VCaP (cell line): ENCODE measurements at regions not wholly inside any gene's neighbourhood (a gene's known extent, or its start where the extent isn't known, plus 50 kb on each side); places are given as distances from the start of the nearest gene placed in this dataset.
"Not testable (repeated sequence)": the region's sequence is repeated elsewhere in the genome, so short reads cannot be mapped to it uniquely, and the experiment has no call there.

ENCODE experiments used
- H3K27ac ChIP-seq: fragments of 450-650 bp; 2 replicates; pipeline ENCODE4 v1.5.1; 2017
- TF ChIP-seq, protein P1 (sequence below): fragments of 450-650 bp; conservative IDR thresholded peaks from 2 replicates; pipeline ENCODE4 v1.5.1; 2017; ENCODE audit warnings: mild to moderate bottlenecking, moderate library complexity

DNA sequence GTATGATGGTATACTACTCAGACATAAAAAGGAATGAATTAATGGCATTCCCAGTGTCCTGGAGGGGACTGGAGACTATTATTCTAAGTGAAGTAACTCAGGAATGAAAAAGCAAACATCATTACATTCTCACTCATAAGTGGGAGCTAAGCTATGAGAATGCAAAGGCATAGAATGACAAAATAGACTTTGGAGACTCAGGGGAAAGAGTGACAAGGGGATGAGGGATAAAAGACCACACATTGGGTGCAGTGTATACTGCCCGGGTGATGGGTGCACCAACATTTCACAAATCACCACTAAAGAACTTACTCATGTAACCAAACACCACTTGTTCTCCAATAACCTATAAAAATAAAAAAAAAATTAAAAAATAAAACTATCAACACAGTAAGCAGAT is 587.3 kb upstream of the RGMB start:
- H3K27ac ChIP-seq: no peak overlapping the region
- TF ChIP-seq, protein P1, sequence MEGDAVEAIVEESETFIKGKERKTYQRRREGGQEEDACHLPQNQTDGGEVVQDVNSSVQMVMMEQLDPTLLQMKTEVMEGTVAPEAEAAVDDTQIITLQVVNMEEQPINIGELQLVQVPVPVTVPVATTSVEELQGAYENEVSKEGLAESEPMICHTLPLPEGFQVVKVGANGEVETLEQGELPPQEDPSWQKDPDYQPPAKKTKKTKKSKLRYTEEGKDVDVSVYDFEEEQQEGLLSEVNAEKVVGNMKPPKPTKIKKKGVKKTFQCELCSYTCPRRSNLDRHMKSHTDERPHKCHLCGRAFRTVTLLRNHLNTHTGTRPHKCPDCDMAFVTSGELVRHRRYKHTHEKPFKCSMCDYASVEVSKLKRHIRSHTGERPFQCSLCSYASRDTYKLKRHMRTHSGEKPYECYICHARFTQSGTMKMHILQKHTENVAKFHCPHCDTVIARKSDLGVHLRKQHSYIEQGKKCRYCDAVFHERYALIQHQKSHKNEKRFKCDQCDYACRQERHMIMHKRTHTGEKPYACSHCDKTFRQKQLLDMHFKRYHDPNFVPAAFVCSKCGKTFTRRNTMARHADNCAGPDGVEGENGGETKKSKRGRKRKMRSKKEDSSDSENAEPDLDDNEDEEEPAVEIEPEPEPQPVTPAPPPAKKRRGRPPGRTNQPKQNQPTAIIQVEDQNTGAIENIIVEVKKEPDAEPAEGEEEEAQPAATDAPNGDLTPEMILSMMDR: no peak

DNA sequence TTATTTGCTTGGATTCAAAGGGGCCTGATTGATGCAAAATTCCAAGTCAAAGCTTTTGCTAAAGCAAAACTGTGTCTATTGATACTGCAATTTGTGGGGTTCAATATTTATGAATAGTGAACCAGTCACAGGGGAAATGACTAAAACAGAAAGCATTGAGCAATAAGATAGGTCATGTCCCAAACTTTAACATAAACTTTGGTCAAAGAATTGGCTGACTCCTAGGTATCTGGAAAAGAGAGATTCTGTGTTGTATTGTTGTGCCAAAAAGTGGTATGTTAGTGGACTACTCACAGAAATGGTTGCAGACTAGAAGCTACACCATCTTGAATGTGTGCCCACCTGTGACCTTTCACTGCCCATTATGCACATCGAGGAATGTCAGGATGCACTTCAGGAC is 585.5 kb upstream of the RGMB start:
- TF ChIP-seq, protein P1: no peak
- H3K27ac ChIP-seq: no peak overlapping the region

DNA sequence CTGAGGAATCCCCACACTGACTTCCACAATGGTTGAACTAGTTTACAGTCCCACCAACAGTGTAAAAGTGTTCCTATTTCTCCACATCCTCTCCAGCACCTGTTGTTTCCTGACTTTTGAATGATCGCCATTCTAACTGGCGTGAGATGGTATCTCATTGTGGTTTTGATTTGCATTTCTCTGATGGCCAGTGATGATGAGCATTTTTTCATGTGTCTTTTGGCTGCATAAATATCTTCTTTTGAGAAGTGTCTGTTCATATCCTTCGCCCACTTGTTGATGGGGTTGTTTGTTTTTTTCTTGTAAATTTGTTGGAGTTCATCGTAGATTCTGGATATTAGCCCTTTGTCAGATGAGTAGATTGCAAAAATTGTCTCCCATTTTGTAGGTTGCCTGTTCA is 583.1 kb upstream of the RGMB start:
- H3K27ac ChIP-seq: not testable (repeated sequence)

DNA sequence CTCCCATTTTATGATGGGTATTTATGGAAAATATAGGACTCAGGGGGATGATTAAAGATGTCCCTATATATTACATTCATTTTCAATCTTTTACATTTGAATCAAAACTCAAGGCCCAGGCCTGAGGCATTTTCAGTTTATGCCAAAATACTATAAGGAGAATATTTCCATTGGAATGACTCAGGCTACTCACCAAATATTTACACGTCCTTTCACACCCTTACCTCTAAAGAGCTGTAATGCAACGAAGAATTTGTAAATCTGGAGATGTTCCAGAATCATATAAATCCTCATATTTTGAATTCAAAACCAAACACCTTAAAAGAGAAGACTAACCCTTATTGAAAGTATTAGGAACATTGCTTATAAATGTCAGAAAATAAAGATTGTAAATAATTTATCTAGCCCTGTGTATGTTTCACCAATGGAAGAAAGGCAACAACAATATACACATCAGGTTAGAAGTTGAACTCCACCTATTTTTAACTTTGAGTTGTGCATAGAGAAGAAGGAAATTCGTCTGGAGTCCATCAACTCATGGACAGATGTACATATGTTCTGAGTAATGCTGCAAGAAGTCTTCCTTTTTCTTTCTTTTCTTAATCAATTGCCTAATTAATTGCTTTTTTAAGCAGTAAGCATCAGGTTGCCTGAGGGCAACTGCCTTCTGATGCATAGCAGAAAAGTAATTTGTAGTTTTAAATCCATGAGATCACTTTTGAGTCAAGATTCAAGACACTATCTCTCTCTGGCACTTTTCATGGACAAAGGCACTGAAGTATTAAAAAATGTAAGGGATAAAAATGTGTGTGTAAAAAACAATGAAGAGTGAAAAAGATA is 579.3 kb upstream of the RGMB start:
- TF ChIP-seq, protein P1: no peak
- no peak overlapping the region for H3K27ac ChIP-seq

DNA sequence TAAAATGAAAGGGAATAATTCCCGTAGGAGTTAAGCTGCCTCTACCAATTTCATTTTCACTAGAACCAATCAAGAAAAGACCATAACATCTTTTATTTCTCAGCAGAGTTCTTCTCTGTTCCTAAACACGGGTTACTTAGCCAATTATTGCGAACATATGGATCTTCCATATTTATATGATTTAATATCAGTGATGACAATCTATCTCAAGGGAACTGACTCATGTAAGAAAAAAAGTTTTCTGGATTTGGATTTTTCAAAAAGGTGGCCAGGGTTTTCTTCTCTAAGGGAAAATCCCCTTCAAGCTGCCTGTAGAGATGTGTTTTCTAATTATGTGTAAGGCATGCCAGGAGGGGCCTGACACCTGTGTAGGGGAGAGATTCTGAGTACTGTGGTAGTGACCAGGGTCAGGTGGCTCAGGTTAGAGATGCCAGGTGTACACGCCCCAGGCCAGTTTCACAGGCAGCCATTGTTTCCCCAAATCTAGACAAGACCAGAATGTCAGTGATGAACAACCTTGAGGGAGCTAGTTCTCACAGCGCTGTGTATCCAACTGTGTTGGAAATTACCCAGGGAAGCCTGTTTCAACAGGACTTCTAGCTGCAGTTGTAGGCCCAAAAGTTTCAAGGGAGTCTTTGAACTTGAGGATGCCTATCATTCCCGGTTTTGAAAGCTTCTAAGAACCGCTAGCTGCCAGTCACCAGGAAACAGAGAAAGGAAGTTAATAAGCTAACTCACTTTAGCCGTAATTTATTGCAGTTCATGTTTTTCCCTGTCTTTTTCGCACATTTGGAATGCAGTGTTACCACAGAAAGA is 572.5 kb upstream of the RGMB start:
- TF ChIP-seq, protein P1: no peak
- no peak overlapping the region for H3K27ac ChIP-seq

DNA sequence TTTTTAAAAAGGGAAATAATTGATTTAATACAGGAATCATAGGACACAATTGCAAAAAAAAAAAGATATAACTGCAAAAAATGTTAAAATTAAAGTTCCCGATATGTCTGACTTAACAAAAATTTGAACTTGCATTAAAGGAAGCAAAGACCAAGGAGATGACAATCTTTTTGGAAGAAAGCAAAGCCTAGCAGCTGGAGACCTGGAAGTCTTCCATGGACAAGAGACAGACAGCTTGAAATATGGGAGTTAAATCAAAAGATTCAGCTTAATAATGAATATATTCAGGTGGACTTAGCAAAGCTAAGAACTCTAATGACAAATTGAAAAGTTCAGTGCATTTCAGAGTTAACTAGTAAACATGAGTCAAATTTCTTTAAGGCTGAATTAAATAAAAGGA is 568.7 kb upstream of the RGMB start:
- TF ChIP-seq, protein P1: no peak
- no peak overlapping the region for H3K27ac ChIP-seq

DNA sequence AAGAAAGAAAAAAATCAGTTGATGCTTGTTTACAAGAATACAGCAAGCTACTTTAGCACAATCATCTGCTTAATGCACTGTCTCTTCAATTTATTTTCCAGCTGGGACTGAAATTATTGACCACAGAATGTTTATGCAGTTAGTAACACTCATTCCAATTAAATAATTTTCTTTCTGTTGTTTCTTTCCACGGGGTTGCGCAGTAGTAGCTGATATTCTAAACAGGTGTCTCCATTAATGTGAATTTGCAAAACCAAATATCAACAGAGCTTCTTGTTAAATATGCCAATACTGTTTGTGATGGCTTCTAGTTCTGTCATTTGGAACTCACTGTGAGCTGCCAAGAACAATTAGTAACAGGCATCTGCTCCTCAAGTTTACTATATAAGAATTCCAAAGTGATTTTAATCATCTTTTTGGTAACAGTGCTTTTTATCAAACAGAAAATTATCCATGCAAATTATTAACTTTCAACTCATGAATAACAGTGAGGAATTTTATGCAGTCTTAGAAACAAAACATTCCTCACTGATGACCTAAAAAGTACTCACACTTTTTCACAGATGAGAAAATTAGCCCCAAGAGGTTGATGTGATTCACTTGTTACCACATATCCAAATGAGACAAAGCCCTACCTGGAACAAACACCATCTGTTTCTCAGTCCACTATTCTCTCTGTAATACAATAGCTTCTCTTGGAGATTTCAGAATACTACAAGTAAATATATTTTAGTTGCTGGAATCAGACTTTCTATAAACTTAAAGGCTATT is 567.6 kb upstream of the RGMB start:
- no peak overlapping the region for H3K27ac ChIP-seq
- TF ChIP-seq, protein P1: no peak
